Thoracic aorta (tissue), 2 donors: ENCODE measurements at regions not wholly inside any gene's neighbourhood (a gene's known extent, or its start where the extent isn't known, plus 50 kb on each side); places are given as distances from the start of the nearest gene placed in this dataset.

Source experiments
- ATAC-seq: fragments of 150-250 bp; one replicate; pipeline ENCODE4 v1.8.0; 2017; ENCODE audit warnings: low read depth; ENCODE audit not compliant: insufficient number of reproducible peaks, low FRiP score
- DNase-seq: peaks from one replicate; pipeline ENCODE4 v3.0.0-alpha.2; 2020; ENCODE audit warnings: low spot score
- H3K27ac ChIP-seq, 2 donors: fragments of 200-600 bp; sonication (generic); 1 replicate in 1 of 2; 2 replicates in 1 of 2; pipeline ENCODE4 v1.5.1; 2016; ENCODE audit warnings: mild to moderate bottlenecking in 2 of 2, moderate library complexity in 2 of 2
- H3K27me3 ChIP-seq: fragments of 200-600 bp; sonication (generic); replicated peaks from 2 replicates; pipeline ENCODE4 v1.6.0; 2016; ENCODE audit warnings: mild to moderate bottlenecking; ENCODE audit not compliant: insufficient read depth
- H3K36me3 ChIP-seq: fragments of 200-600 bp; sonication (generic); one replicate; pipeline ENCODE4 v1.5.1; 2016
- H3K4me1 ChIP-seq, 2 donors: fragments of 200-600 bp; sonication (generic); 1 replicate in 1 of 2; 2 replicates in 1 of 2; pipeline versions ENCODE4 v1.5.1 to v1.6.0; 2016; ENCODE audit warnings: low read depth in 2 of 2, mild to moderate bottlenecking in 1 of 2; ENCODE audit not compliant: control insufficient read depth in 1 of 2
- H3K4me3 ChIP-seq: fragments of 200-600 bp; sonication (generic); 2 replicates; pipeline ENCODE4 v1.5.1; 2016; ENCODE audit warnings: mild to moderate bottlenecking
- H3K9me3 ChIP-seq: fragments of 200-600 bp; sonication (generic); 2 replicates; pipeline ENCODE4 v1.5.1; 2016
- CTCF ChIP-seq: fragments of 200-600 bp; sonication (generic); IDR thresholded peaks from one replicate; pipeline ENCODE4 v1.5.1; 2019; ENCODE audit warnings: antibody characterized with exemption

GRCh38 chr6:153583685-153584084 lies 452.6 kb upstream of the RGS17 start:
- no peaks in the 10 kb centered on the region for H3K36me3 ChIP-seq
- H3K9me3 ChIP-seq, result no peaks in the 10 kb centered on the region
- no peak for TF ChIP-seq CTCF
- ATAC-seq (no peak), DNase-seq (no peak)
- no peak overlapping the region for H3K27ac ChIP-seq
- no peak overlapping the region for H3K4me3 ChIP-seq
- no peaks in the 10 kb centered on the region for H3K4me1 ChIP-seq
- H3K27me3 ChIP-seq, result no peaks in the 10 kb centered on the region

DNA sequence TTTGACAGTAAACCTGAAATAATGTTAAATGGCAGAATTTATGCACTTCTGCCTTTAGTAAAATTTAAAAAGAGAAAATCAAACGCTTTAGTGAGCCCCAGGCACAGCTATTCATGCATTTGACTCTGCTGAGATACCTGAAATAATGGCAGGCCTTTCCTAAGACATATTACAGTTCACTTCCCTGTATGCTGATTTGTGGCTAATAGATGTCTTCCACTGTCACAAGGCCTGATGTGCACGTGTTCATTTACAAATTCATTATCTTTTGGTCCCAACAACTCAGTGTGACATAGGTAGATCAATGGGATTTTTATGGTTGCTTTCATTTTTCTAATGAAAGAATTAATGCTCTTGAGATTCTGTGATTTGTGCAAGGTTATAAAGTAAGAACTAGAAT lies 449.7 kb upstream of the RGS17 start:
- ATAC-seq (no peak), DNase-seq (no peak)
- Histone ChIP-seq H3K4me1 (no peaks in the 10 kb centered on the region), H3K27ac (no peak overlapping the region), H3K36me3 (no peaks in the 10 kb centered on the region), H3K27me3 (no peaks in the 10 kb centered on the region), H3K9me3 (no peaks in the 10 kb centered on the region), H3K4me3 (no peak overlapping the region)
- no peak for TF ChIP-seq CTCF

DNA sequence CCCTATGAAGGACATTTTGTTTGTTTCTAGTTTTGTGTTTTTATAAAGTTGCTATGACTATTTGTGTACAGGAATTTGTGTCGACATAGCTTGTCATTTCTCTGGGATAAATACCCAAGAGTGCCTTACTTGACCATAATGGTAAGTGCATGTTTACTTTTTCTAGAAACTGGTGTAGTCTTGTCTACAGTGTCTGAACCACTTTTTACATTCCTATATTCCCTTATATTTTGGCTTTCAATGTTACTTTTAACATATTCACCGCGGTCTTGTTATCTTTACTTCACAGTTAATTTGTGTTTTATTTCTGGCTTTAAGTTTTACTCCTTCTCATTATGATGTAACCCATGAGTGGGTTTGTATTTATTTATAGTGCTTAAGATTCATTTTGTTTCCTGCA lies 444.4 kb upstream of the RGS17 start:
- no peaks in the 10 kb centered on the region for H3K27me3 ChIP-seq
- no peak for TF ChIP-seq CTCF
- H3K4me1 ChIP-seq, result peaks cover 0 to 6% of the 10 kb centered on the region in 2 donors
- H3K27ac ChIP-seq, result no peak overlapping the region
- no peaks in the 10 kb centered on the region for H3K36me3 ChIP-seq
- H3K9me3 ChIP-seq, result no peaks in the 10 kb centered on the region
- DNase-seq (no peak), ATAC-seq (no peak)
- no peak overlapping the region for H3K4me3 ChIP-seq

DNA sequence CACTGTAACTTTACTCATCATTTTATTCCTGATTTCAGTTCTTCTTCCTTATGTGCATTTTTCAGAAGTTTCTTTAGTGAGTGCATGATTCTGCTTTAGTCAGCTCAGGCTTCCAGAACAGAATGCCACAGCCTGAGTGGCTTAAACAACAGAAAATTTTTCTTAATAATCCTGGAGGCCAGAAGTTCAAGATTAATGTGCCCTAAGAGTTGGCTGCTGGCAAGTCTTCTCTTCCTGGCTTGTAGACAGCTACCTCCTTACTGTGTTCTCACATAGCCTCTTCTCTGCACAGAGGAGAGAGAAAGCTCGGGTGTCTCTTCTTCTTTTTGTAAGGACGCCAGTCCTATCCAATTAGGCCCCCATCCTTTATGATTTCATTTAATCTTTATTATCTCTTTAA lies 443.1 kb upstream of the RGS17 start:
- H3K36me3 ChIP-seq, result no peaks in the 10 kb centered on the region
- H3K4me3 ChIP-seq, result no peak overlapping the region
- H3K9me3 ChIP-seq, result no peaks in the 10 kb centered on the region
- DNase-seq (no peak), ATAC-seq (no peak)
- peaks cover 0 to 6% of the 10 kb centered on the region in 2 donors for H3K4me1 ChIP-seq
- H3K27me3 ChIP-seq, result no peaks in the 10 kb centered on the region
- no peak for TF ChIP-seq CTCF
- H3K27ac ChIP-seq, result no peak overlapping the region

DNA sequence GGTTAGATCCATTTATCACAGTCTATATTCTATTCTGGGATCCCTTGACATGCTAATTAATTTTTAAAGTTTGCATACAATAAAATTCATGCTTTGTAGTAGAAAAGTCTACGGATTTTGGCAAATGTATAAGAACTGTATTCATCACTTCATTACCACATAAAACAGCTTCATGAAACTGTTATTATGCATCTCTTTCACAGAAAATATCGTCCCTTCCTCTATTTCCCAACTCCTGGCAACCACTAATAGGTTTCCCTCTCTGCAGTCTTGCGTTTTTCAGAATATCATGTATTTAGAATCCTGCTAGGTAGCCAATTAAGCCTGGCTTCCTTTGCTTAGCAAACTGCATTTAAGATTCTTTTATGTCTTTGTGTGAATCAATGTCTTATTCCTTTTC lies 441.3 kb upstream of the RGS17 start:
- no peak for DNase-seq
- Histone ChIP-seq H3K27me3 (no peaks in the 10 kb centered on the region), H3K9me3 (no peaks in the 10 kb centered on the region), H3K4me1 (peaks cover 0 to 15% of the 10 kb centered on the region in 2 donors), H3K36me3 (no peaks in the 10 kb centered on the region), H3K27ac (no peak overlapping the region), H3K4me3 (no peak overlapping the region)
- ATAC-seq, result no peak
- no peak for TF ChIP-seq CTCF
